ENCODE measurements at regions not wholly inside any gene's neighbourhood (a gene's known extent, or its start where the extent isn't known, plus 50 kb on each side); places are given as distances from the start of the nearest gene placed in this dataset.

DNA sequence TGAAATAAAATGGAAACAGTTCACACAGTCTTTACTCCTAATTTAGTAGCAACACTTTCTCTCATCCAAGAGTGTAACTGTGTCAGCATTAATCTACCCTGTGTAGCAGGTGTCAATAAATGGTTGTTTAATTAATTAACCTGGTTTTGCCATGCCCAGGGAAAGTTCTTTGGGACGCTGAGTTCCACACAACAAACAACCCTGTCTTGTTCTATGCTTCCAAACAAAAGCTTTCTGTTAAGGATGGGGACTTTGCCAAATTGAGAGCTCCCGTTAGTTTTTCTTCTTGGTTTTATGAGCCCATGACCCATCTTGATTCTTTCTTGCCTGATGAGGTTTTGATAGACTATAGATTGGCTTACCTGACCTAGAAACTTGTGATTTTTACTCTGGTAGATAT, 530.1 kb downstream of the KCNJ2 start:
- Mint-ChIP-seq H3K27me3 (ENCODE audit: unreplicated experiment) (no peaks in the 10 kb centered on the region), H3K9me3 (ENCODE audit: low read depth, unreplicated experiment) (no peaks in the 10 kb centered on the region), H3K36me3 (ENCODE audit: insufficient read depth, unreplicated experiment) (no peaks in the 10 kb centered on the region), H3K4me3 (ENCODE audit: low read depth, unreplicated experiment) (no peak overlapping the region), H3K27ac (ENCODE audit: unreplicated experiment) (no peak overlapping the region), H3K4me1 (ENCODE audit: low read depth, unreplicated experiment) (peaks cover 8% of the 10 kb centered on the region)
- CTCF ChIA-PET = no interaction called here
- DNase-seq = no peak
- TF ChIP-seq, protein P1, sequence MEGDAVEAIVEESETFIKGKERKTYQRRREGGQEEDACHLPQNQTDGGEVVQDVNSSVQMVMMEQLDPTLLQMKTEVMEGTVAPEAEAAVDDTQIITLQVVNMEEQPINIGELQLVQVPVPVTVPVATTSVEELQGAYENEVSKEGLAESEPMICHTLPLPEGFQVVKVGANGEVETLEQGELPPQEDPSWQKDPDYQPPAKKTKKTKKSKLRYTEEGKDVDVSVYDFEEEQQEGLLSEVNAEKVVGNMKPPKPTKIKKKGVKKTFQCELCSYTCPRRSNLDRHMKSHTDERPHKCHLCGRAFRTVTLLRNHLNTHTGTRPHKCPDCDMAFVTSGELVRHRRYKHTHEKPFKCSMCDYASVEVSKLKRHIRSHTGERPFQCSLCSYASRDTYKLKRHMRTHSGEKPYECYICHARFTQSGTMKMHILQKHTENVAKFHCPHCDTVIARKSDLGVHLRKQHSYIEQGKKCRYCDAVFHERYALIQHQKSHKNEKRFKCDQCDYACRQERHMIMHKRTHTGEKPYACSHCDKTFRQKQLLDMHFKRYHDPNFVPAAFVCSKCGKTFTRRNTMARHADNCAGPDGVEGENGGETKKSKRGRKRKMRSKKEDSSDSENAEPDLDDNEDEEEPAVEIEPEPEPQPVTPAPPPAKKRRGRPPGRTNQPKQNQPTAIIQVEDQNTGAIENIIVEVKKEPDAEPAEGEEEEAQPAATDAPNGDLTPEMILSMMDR (IDR thresholded peaks at IDR 0.05; ENCODE audit: unreplicated experiment) = no peak
- intact Hi-C loops (cut with micrococcal nuclease; ENCODE audit: unreplicated experiment) = no loop called here
- BruUV-seq (replicated peaks) = no TSS peak

DNA sequence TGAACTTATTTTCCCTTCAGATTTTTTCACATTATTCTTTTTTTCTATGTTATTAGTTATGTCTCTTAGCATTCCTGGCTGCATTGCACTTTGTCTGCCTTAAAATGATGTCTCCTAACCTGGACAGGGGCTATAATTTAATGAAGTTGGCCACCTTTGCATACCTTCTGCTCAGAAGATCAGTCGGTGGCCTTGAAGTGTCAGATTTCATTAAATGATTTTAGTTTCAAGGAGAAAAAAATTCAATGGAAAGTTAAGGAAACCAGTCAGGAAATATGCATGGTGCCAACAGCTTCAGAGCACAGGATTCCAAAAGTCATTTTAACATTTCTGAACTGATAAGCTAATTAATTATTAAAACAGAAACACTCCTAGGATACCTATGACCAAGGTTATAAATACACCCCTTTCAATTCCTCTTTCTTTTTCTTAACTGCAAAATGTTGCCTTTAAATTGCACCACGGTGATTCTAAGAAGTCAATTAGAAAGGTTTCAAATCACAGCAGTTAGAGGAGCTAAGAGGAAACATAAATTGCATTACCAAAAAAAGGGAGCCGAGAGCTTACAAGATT, 533.4 kb downstream of the KCNJ2 start:
- intact Hi-C loops (cut with micrococcal nuclease; ENCODE audit: unreplicated experiment) = no loop called here
- Mint-ChIP-seq H3K27me3 (ENCODE audit: unreplicated experiment) (no peaks in the 10 kb centered on the region), H3K4me1 (ENCODE audit: low read depth, unreplicated experiment) (peaks cover 8% of the 10 kb centered on the region), H3K9me3 (ENCODE audit: low read depth, unreplicated experiment) (peaks cover 2% of the 10 kb centered on the region), H3K36me3 (ENCODE audit: insufficient read depth, unreplicated experiment) (no peaks in the 10 kb centered on the region), H3K27ac (ENCODE audit: unreplicated experiment) (no peak overlapping the region), H3K4me3 (ENCODE audit: low read depth, unreplicated experiment) (no peak overlapping the region)
- TF ChIP-seq, protein P1 (IDR thresholded peaks at IDR 0.05; ENCODE audit: unreplicated experiment) = no peak
- no peak for DNase-seq
- CTCF ChIA-PET = no interaction called here
- no TSS peak for BruUV-seq (replicated peaks)

GRCh38 chr17:70709596-70709995, 540.3 kb downstream of the KCNJ2 start:
- H3K27ac Mint-ChIP-seq (ENCODE audit: unreplicated experiment) = no peak overlapping the region
- TF ChIP-seq, protein P1 (IDR thresholded peaks at IDR 0.05; ENCODE audit: unreplicated experiment) = no peak
- CTCF ChIA-PET = no interaction called here
- BruUV-seq (replicated peaks) = no TSS peak
- no peaks in the 10 kb centered on the region for H3K27me3 Mint-ChIP-seq (ENCODE audit: unreplicated experiment)
- no peaks in the 10 kb centered on the region for H3K36me3 Mint-ChIP-seq (ENCODE audit: insufficient read depth, unreplicated experiment)
- intact Hi-C loops (cut with micrococcal nuclease; ENCODE audit: unreplicated experiment) = no loop called here
- no peaks in the 10 kb centered on the region for H3K4me1 Mint-ChIP-seq (ENCODE audit: low read depth, unreplicated experiment)
- H3K9me3 Mint-ChIP-seq (ENCODE audit: low read depth, unreplicated experiment) = peaks cover 2% of the 10 kb centered on the region
- no peak for DNase-seq
- no peak overlapping the region for H3K4me3 Mint-ChIP-seq (ENCODE audit: low read depth, unreplicated experiment)

GRCh38 chr17:70713694-70714093, 544.4 kb downstream of the KCNJ2 start:
- intact Hi-C loops (cut with micrococcal nuclease; ENCODE audit: unreplicated experiment) = no loop called here
- TF ChIP-seq, protein P1 (IDR thresholded peaks at IDR 0.05; ENCODE audit: unreplicated experiment) = no peak
- CTCF ChIA-PET = no interaction called here

More at GRCh38 chr17:70713694-70714093, 544.4 kb downstream of the KCNJ2 start:
- Mint-ChIP-seq H3K36me3 (ENCODE audit: insufficient read depth, unreplicated experiment) (no peaks in the 10 kb centered on the region), H3K4me3 (ENCODE audit: low read depth, unreplicated experiment) (no peak overlapping the region), H3K4me1 (ENCODE audit: low read depth, unreplicated experiment) (no peaks in the 10 kb centered on the region), H3K27ac (ENCODE audit: unreplicated experiment) (no peak overlapping the region), H3K9me3 (ENCODE audit: low read depth, unreplicated experiment) (no peaks in the 10 kb centered on the region), H3K27me3 (ENCODE audit: unreplicated experiment) (no peaks in the 10 kb centered on the region)
- no peak for DNase-seq
- no TSS peak for BruUV-seq (replicated peaks)
